Sigmoid colon (tissue), 6 donors: ENCODE measurements at regions not wholly inside any gene's neighbourhood (a gene's known extent, or its start where the extent isn't known, plus 50 kb on each side); places are given as distances from the start of the nearest gene placed in this dataset.

Experiments
- DNase-seq: peaks from one replicate; pipeline ENCODE4 v3.0.0-alpha.2; 2019
- H3K27ac ChIP-seq, 4 donors: fragments of 200-600 bp; sonication (generic); one replicate each; pipeline ENCODE4 v1.5.1; 2016 to 2019; ENCODE audit warnings: mild to moderate bottlenecking in 1 of 4
- H3K27me3 ChIP-seq, 3 donors: fragments of 200-600 bp; sonication (generic); one replicate each; pipeline ENCODE4 v1.5.1; 2019; ENCODE audit warnings: mild to moderate bottlenecking in 1 of 3
- H3K36me3 ChIP-seq, 4 donors: fragments of 200-600 bp; sonication (generic); one replicate each; pipeline ENCODE4 v1.5.1; 2016 to 2019
- H3K4me1 ChIP-seq, 4 donors: fragments of 200-600 bp; sonication (generic); one replicate each; pipeline ENCODE4 v1.5.1; 2017 to 2019
- H3K4me3 ChIP-seq, 4 donors: fragments of 200-600 bp; sonication (generic); one replicate each; pipeline ENCODE4 v1.5.1; 2017 to 2019; ENCODE audit warnings: mild to moderate bottlenecking in 2 of 4, moderate library complexity in 1 of 4
- H3K9me3 ChIP-seq, 4 donors: fragments of 200-600 bp in 3 of 4; sonication (generic) in 3 of 4; one replicate each; pipeline versions ENCODE4 v1.5.1 to v1.6.1; 2013 to 2019
- CTCF ChIP-seq, 4 experiments: fragments of 450-650 bp in 3 of 4; fragments of 200-600 bp in 1 of 4; IDR thresholded peaks; one replicate each; pipeline ENCODE4 v1.5.1; 2016 to 2019; ENCODE audit warnings: antibody characterized with exemption in 4 of 4, mild to moderate bottlenecking in 3 of 4, moderate library complexity in 2 of 4
- EP300 ChIP-seq, 4 donors: sonication (generic); formaldehyde crosslinking; IDR thresholded peaks; one replicate each; pipeline ENCODE4 v1.6.1; 2017; ENCODE audit warnings: antibody characterized with exemption in 4 of 4
- POLR2A ChIP-seq, 2 donors: fragments of 450-650 bp; IDR thresholded peaks; one replicate each; pipeline ENCODE4 v1.6.1; 2016; ENCODE audit warnings: antibody characterized with exemption in 2 of 2, mild to moderate bottlenecking in 2 of 2, moderate library complexity in 2 of 2
- POLR2AphosphoS5 ChIP-seq, 4 donors: sonication (generic); formaldehyde crosslinking; IDR thresholded peaks; one replicate each; pipeline ENCODE4 v1.6.1; 2017; ENCODE audit warnings: antibody characterized with exemption in 4 of 4
- WGBS, 2 donors: extraction: QIAGEN DNeasy Blood & Tissue Kit; methylation state at CpG; one replicate each; pipeline ENCODE4 v1.1.7; 2013; 5-methylcytosine and 5-hydroxymethylcytosine counted together
- intact Hi-C: fragments of 100-400 bp; cut with DNase I; formaldehyde crosslinking; loops from one replicate; pipeline ENCODE4 v1.15.1; 2023
- donor health status: healthy with polysubstance abuse.
- donor health status: healthy.

DNA sequence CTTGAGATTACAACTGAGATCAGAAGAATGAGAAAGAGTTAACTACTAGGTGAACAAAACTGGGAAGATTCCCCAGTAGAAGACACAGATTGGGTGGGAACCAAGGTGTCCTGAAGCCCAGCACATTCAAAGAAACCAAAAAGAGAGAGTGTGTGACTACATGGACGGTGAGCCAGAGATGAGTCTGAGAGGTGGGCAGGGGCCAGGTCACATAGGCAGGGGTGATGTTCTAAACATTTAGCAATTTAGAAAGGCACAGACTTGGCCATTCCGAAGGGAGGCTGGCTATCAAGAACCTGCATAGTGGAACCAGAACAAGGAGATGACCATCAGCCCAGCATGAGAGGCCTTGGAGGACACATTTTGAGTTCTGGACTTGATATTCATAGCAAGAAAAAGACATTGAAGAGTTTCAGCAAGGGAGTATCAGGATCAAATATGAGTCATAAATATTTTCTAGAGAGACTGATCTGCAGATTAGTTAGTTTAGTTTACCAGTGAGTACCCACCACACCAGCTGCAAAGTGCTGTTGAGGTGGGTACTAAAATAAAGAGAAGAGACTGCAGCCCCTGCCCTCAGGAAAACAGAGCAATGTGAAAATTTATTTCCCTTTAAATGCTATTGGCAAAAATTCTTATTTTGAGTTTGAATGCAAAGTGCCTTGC, 340.5 kb upstream of the PRDM1 start:
- TF ChIP-seq CTCF (IDR thresholded peaks at IDR 0.05) (no peak), POLR2AphosphoS5 (IDR thresholded peaks at IDR 0.05) (no peak)
- whole genome bisulfite sequencing, 2 donors = 91% methylated on average over 2 of the region's 2 CpGs
- intact Hi-C loops = no loop called here
- no peaks in the 10 kb centered on the region for H3K36me3 ChIP-seq
- no peak for DNase-seq
- H3K27me3 ChIP-seq = no peaks in the 10 kb centered on the region
- no peaks in the 10 kb centered on the region for H3K9me3 ChIP-seq
- no peak overlapping the region for H3K27ac ChIP-seq
- H3K4me3 ChIP-seq = no peak overlapping the region
- H3K4me1 ChIP-seq = no peaks in the 10 kb centered on the region

DNA sequence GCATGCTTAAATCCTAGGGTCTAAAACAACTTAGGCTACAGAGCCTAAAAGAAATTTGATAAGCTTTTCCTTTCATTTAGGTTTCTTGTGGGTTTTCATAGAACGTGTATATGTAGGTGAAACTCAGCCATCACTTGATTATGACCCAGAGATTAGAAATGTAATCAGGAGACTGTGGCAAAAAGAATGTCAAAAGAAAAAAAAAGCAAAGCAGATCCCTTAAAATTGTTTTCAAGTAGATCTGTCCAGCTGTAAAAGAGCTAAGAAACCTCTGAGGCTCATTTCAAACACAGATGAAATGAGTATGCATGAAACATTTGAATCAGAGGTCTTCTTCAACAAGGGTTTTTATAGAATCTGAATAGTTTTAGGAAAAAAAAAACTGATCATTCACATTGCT, 341.3 kb upstream of the PRDM1 start:
- Histone ChIP-seq H3K27me3 (no peaks in the 10 kb centered on the region), H3K9me3 (no peaks in the 10 kb centered on the region), H3K36me3 (no peaks in the 10 kb centered on the region), H3K4me3 (no peak overlapping the region), H3K27ac (no peak overlapping the region), H3K4me1 (no peaks in the 10 kb centered on the region)
- TF ChIP-seq POLR2A (IDR thresholded peaks at IDR 0.05) (no peak), POLR2AphosphoS5 (IDR thresholded peaks at IDR 0.05) (no peak), EP300 (IDR thresholded peaks at IDR 0.05) (no peak), CTCF (IDR thresholded peaks at IDR 0.05) (no peak)
- intact Hi-C loops = no loop called here
- WGBS, 2 donors = 64 to 85% methylated on average over 1 of the region's 1 CpG
- no peak for DNase-seq

- intact Hi-C loops = no loop called here
- 70 to 75% methylated on average over 7 of the region's 7 CpGs for WGBS, 2 donors
Observed at GRCh38 chr6:105740946-105741645, 338.2 kb upstream of the PREP start.

GRCh38 chr6:105739764-105740163, 336.9 kb upstream of the PREP start:
- intact Hi-C loops = no loop called here
- H3K9me3 ChIP-seq = no peaks in the 10 kb centered on the region

More at GRCh38 chr6:105740946-105741645, 338.2 kb upstream of the PREP start:
- TF ChIP-seq CTCF (IDR thresholded peaks at IDR 0.05) = no peak
- no peak for TF ChIP-seq EP300 (IDR thresholded peaks at IDR 0.05)
- TF ChIP-seq POLR2A (IDR thresholded peaks at IDR 0.05) = no peak
- no peak for TF ChIP-seq POLR2AphosphoS5 (IDR thresholded peaks at IDR 0.05)
- no peak for DNase-seq
- H3K27me3 ChIP-seq = no peaks in the 10 kb centered on the region
- H3K4me3 ChIP-seq = no peak overlapping the region
- no peaks in the 10 kb centered on the region for H3K36me3 ChIP-seq
- H3K9me3 ChIP-seq = no peaks in the 10 kb centered on the region
- H3K27ac ChIP-seq = no peak overlapping the region
- H3K4me1 ChIP-seq = no peaks in the 10 kb centered on the region

More at GRCh38 chr6:105739764-105740163, 336.9 kb upstream of the PREP start:
- 86 to 90% methylated on average over 2 of the region's 2 CpGs for WGBS, 2 donors
- no peak overlapping the region for H3K27ac ChIP-seq
- H3K27me3 ChIP-seq = no peaks in the 10 kb centered on the region
- DNase-seq = no peak
- TF ChIP-seq CTCF (IDR thresholded peaks at IDR 0.05) (no peak), POLR2A (IDR thresholded peaks at IDR 0.05) (no peak), POLR2AphosphoS5 (IDR thresholded peaks at IDR 0.05) (no peak), EP300 (IDR thresholded peaks at IDR 0.05) (no peak)
- H3K36me3 ChIP-seq = no peaks in the 10 kb centered on the region
- no peaks in the 10 kb centered on the region for H3K4me1 ChIP-seq
- H3K4me3 ChIP-seq = no peak overlapping the region
